Ishikawa (cell line): ENCODE measurements at regions not wholly inside any gene's neighbourhood (a gene's known extent, or its start where the extent isn't known, plus 50 kb on each side); places are given as distances from the start of the nearest gene placed in this dataset.

Experiments used
- EP300 ChIP-seq: IDR thresholded peaks from 2 replicates; pipeline ENCODE4 v1.6.1; 2012; ENCODE audit warnings: borderline replicate concordance
- FOXM1 ChIP-seq: IDR thresholded peaks from 2 replicates; pipeline ENCODE4 v1.6.1; 2012; ENCODE audit warnings: low read depth, borderline replicate concordance
- RAD21 ChIP-seq: IDR thresholded peaks from 2 replicates; pipeline ENCODE4 v1.6.1; 2012; ENCODE audit warnings: low read depth
- REST ChIP-seq: IDR thresholded peaks from 2 replicates; pipeline ENCODE4 v1.6.1; 2012; ENCODE audit warnings: low read depth, mild to moderate bottlenecking
- TCF12 ChIP-seq: IDR thresholded peaks from 2 replicates; pipeline ENCODE4 v1.6.1; 2012; ENCODE audit warnings: low read depth

- no peak for TF ChIP-seq FOXM1
- TF ChIP-seq EP300, result no peak
- no peak for TF ChIP-seq TCF12
- no peak for TF ChIP-seq RAD21
- no peak for TF ChIP-seq REST
Measured at GRCh38 chr6:19991176-19991575, 154.0 kb downstream of the ID4 start.
